ENCODE measurements at regions not wholly inside any gene's neighbourhood (a gene's known extent, or its start where the extent isn't known, plus 50 kb on each side); places are given as distances from the start of the nearest gene placed in this dataset.

DNA sequence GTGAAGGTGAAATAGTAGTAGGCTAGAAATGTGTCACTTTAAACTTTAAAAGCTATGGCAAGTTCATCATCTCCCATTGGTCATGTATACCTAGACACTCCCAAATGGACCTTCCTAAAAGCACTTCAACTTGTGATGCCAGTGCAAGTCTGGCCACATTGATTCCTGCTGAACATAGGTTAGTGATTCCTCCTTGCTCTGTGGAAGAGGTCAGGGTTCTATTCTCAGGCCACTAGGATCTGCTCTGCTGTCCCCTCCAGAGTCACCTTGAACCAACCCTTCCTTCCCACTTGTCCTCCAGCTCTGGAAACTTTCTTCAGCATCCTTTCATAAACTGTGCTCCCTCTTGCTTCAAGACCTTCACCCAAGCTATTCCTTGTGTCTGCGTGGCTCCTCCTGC, 301.7 kb downstream of the RPLP1 start:
- no peak overlapping the region for H3K4me3 ChIP-seq (ENCODE audit: insufficient read depth, low read depth, low read length)
- in situ Hi-C loops (cut with MboI; ENCODE audit: low sequenced_read_pairs) (no loop called here), intact Hi-C loops (cut with micrococcal nuclease) (no loop called here), dilution Hi-C loops (cut with HindIII; ENCODE audit: low sequenced_read_pairs, unreplicated experiment) (no loop called here)
- no peak overlapping the region for H3K14ac ChIP-seq (replicated peaks; ENCODE audit: low read depth, low read length)
- H2AK9ac ChIP-seq (replicated peaks; ENCODE audit: low read depth, low read length, poor library complexity), result no peak overlapping the region
- peaks cover 6% of the 10 kb centered on the region for H3K9me3 ChIP-seq (ENCODE audit: control insufficient read depth, insufficient read depth, low read length)
- H3K4me1 ChIP-seq (ENCODE audit: control insufficient read depth, insufficient read depth, low read length), result peaks cover 4% of the 10 kb centered on the region; the same call in 1 of the 2 replicates
- no peak overlapping the region for H3K27ac ChIP-seq (ENCODE audit: insufficient read depth, low read length)
- ATAC-seq (ENCODE audit: low read depth) (no peak), DNase-seq (no peak)
- 0 out of 2 replicates have a peak, but pooled peaks cover 2% of the 10 kb centered on the region for H3K9me1 ChIP-seq (ENCODE audit: insufficient read depth, low read length)
- H4K91ac ChIP-seq (ENCODE audit: insufficient read depth, low read depth, low read length), result no peak overlapping the region
- peaks cover 14% of the 10 kb centered on the region for H3K27me3 ChIP-seq (ENCODE audit: control insufficient read depth, insufficient read depth, low read length)
- CTCF ChIA-PET, result no interaction called here
- H2BK20ac ChIP-seq (ENCODE audit: low read depth, low read length), result no peak overlapping the region
- no peak overlapping the region for H2BK5ac ChIP-seq (ENCODE audit: low read depth, low read length, poor library complexity, severe bottlenecking)
- H3K9ac ChIP-seq (ENCODE audit: low read depth, low read length), result no peak overlapping the region
- no peaks in the 10 kb centered on the region for H3K79me1 ChIP-seq (ENCODE audit: low read depth in 1 of 2, low read length in 2 of 2)
- no peak overlapping the region for H4K8ac ChIP-seq (ENCODE audit: low read depth in 2 of 2, low read length in 2 of 2)
- no peak overlapping the region for H3K4me2 ChIP-seq (ENCODE audit: low read depth, low read length)
- H2AK5ac ChIP-seq (ENCODE audit: low read depth, low read length), result no peak overlapping the region
- TF ChIP-seq RAD21 (IDR thresholded peaks at IDR 0.05; ENCODE audit: low read length), result no peak
- no peak for TF ChIP-seq RFX5 (IDR thresholded peaks at IDR 0.05; ENCODE audit: low read depth, low read length)
- TF ChIP-seq NFE2L2 (IDR thresholded peaks at IDR 0.05; ENCODE audit: low read depth, low read length), result no peak
- no peak for TF ChIP-seq MAFK (IDR thresholded peaks at IDR 0.05; ENCODE audit: low read depth, low read length)
- TF ChIP-seq CTCF (conservative IDR thresholded peaks at IDR 0.05; ENCODE audit: low read depth, low read length), result no peak
- TF ChIP-seq CEBPB (IDR thresholded peaks at IDR 0.05; ENCODE audit: low read depth, low read length), result no peak
- no peak for TF ChIP-seq MAZ (IDR thresholded peaks at IDR 0.05; ENCODE audit: borderline replicate concordance, low read depth, low read length)
- TF ChIP-seq FOS (IDR thresholded peaks at IDR 0.05; ENCODE audit: low read depth, low read length), result no peak
- TF ChIP-seq USF2 (IDR thresholded peaks at IDR 0.05; ENCODE audit: low read depth, low read length), result no peak
- no peak for TF ChIP-seq CHD1 (IDR thresholded peaks at IDR 0.05; ENCODE audit: low read depth, low read length)
- 100% methylated on average over 1 of the region's 1 CpG; no CpG with 5 or more reads in 1 of the 2 experiments for WGBS, 2 experiments (ENCODE audit: extremely low coverage in 2 of 2, insufficient read length in 1 of 2)
- H3K56ac ChIP-seq (ENCODE audit: extremely low read depth, insufficient read depth, low read length), result no peak overlapping the region
- no peaks in the 10 kb centered on the region for H4K20me1 ChIP-seq (ENCODE audit: insufficient read depth, low read length)
- H3K4ac ChIP-seq (ENCODE audit: low read depth, low read length), result no peak overlapping the region
- no peak overlapping the region for H2BK120ac ChIP-seq (ENCODE audit: low read depth, low read length)
- no TSS peak for BruUV-seq (replicated peaks)
- H4K5ac ChIP-seq (ENCODE audit: low read depth, low read length), result no peak overlapping the region
- no peak overlapping the region for H2AFZ ChIP-seq (replicated peaks; ENCODE audit: low read length, poor library complexity)
- H2BK15ac ChIP-seq (ENCODE audit: low read depth, low read length), result no peak overlapping the region
- H3K23ac ChIP-seq (ENCODE audit: low read depth, low read length), result no peak overlapping the region
- POLR2A ChIA-PET (ENCODE audit: unreplicated experiment), result no interaction called here
- no peaks in the 10 kb centered on the region for H3K36me3 ChIP-seq (ENCODE audit: control insufficient read depth, insufficient read depth, low read length)
- H3K18ac ChIP-seq (ENCODE audit: low read depth, low read length), result no peak overlapping the region
